HUDEP-2 (cell line): ENCODE measurements at regions not wholly inside any gene's neighbourhood (a gene's known extent, or its start where the extent isn't known, plus 50 kb on each side); places are given as distances from the start of the nearest gene placed in this dataset.

Experiments
- DNase-seq, 76 experiments: peaks; one replicate each; lab custom pipeline; 2025; ENCODE audit not compliant: unreplicated experiment in 76 of 76; lab: John Stamatoyannopoulos, UW

GRCh38 chr12:124240493-124240892 lies 54.4 kb upstream of the RFLNA start:
- peak in 3 of 76 experiments; percentile 3 to 18 (median 8) for DNase-seq

DNA sequence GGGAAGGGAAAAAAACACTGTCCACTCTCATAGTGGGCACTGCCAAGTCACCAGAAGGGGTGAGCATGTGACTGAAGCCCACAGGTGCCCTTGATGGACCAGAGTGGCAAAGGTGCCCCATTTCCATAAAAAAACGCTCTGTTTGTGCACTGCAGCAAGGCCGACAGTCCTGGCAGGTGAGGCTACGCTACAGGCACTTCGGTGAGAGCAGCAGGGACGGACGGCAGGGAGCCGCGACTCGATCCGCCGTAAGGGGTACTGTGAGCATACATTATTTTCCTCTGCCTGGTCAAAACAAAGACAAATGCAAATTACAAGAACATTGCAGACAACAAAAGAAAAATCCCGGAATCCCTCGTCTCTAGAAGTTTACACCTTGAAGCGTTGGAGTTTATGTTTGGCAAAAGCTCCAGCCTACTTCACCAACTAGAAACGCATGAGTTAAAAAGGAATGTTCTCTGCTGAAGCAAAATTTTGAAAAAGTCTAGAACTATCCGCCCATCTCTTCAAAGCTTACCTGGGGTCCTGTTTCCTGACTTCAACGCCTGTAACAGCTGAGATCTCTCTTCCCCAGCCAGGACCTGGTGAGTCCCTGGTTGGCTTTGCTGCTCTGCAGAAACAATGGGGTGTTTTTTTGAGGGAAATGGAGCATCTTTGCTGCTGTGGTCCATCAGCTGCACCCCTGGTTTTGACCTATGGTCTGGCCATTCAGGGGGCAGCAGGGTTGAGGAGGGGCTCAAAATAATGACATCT lies 52.9 kb upstream of the RFLNA start:
- DNase-seq: no peak

DNA sequence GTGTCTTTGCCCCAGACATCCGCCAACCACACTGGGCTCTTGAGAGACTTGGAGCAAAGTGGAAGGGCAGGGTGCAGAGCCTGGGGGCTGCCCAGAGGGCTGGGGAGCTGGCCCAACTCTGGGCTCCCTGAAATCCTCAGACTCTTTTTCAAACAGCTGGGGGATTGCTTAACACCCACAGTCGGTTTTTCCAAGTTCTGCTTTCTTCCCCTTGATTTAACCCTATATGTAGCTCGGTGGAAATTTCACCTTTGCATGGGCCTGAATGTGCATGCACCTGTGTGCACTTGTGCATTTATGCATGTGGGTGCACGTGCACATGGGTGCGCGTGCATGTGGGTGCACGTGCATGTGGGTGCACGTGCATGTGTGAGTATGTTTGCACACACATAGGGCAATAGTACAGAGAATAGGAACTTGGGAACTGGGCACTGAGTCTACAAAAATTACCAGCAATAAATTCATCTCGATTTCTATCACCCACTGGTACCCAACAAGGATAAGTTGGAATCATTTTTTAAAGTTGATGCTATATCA lies 52.3 kb upstream of the RFLNA start:
- DNase-seq: no peak

GRCh38 chr12:124243936-124244335 lies 51.0 kb upstream of the RFLNA start:
- DNase-seq: no peak
